A549 (cell line): ENCODE measurements at regions not wholly inside any gene's neighbourhood (a gene's known extent, or its start where the extent isn't known, plus 50 kb on each side); places are given as distances from the start of the nearest gene placed in this dataset.

Experiments
- ATAC-seq, 2 experiments: fragments of 200-7000 bp in 1 of 2; fragments of >200 bp in 1 of 2; cut with Nextera tagmentation in 1 of 2; cut with Tn5 transposase in 1 of 2; 3 replicates each; pipeline versions ENCODE4 v1.8.0 to v1.9.1; 2018 to 2020; ENCODE audit warnings: mild to moderate bottlenecking in 1 of 2, moderate library complexity in 1 of 2
- CTCF ChIA-PET: fragments of 300-600 bp; sonication (Branson Sonifier 250); formaldehyde crosslinking; extraction: SDS; loops from one replicate; lab custom pipeline; 2021; ENCODE audit warnings: antibody characterized with exemption, inconsistent platforms; lab: Yijun Ruan, JAX
- POLR2A ChIA-PET: fragments of 350-600 bp; formaldehyde crosslinking; extraction: SDS; loops from one replicate; lab custom pipeline; 2021; ENCODE audit warnings: antibody characterized with exemption, inconsistent platforms; lab: Yijun Ruan, JAX
- DNase-seq, 2 experiments: peaks; one replicate each; pipeline versions ENCODE4 v3.0.0 to v3.0.0-alpha.2; 2011 to 2016; ENCODE audit warnings: low read depth in 1 of 2, low spot score in 1 of 2
- FAIRE-seq: peaks from 2 replicates; lab custom pipeline; 2011; peaks lifted over from hg19 to GRCh38; lab: Jason Lieb, UNC
- H3K27ac ChIP-seq, 2 experiments: fragments of >200 bp; sonication (Bioruptor Twin); formaldehyde crosslinking; 3 replicates each; pipeline ENCODE4 v1.5.1; 2016 to 2017
- H3K4me1 ChIP-seq: fragments of >200 bp; sonication (Bioruptor Twin); formaldehyde crosslinking; 3 replicates; pipeline ENCODE4 v1.6.1; 2016
- H3K4me2 ChIP-seq: fragments of >200 bp; sonication (Bioruptor Twin); formaldehyde crosslinking; 3 replicates; pipeline ENCODE4 v1.6.1; 2016
- H3K4me3 ChIP-seq: fragments of >200 bp; sonication (Bioruptor Twin); formaldehyde crosslinking; 3 replicates; pipeline ENCODE4 v1.5.1; 2016
- H3K9me3 ChIP-seq: fragments of >200 bp; sonication (Bioruptor Twin); formaldehyde crosslinking; 3 replicates; pipeline ENCODE4 v1.6.1; 2016
- ATOH8 ChIP-seq: fragments of 250-450 bp; sonication (Bioruptor Pico); IDR thresholded peaks from 2 replicates; pipeline ENCODE4 v1.5.0; 2020; ENCODE audit warnings: low read depth, mild to moderate bottlenecking, moderate library complexity
- CBX2 ChIP-seq: fragments of 200-600 bp; sonication (generic); IDR thresholded peaks from 2 replicates; pipeline ENCODE4 v1.6.1; 2016; ENCODE audit warnings: low read depth, mild to moderate bottlenecking, borderline replicate concordance
- EHF ChIP-seq: fragments of 250-450 bp; sonication (Bioruptor Pico); IDR thresholded peaks from 2 replicates; pipeline ENCODE4 v1.5.0; 2020; ENCODE audit warnings: mild to moderate bottlenecking
- ESRRA ChIP-seq: fragments of 150-350 bp; IDR thresholded peaks from 2 replicates; pipeline ENCODE4 v1.6.1; 2014; ENCODE audit warnings: mild to moderate bottlenecking, low read length, borderline replicate concordance
- FOSL2 ChIP-seq, 2 experiments: fragments of 450-650 bp in 1 of 2; fragments of >200 bp in 1 of 2; sonication (Bioruptor Twin) in 1 of 2; formaldehyde crosslinking; IDR thresholded peaks; 2 replicates each; pipeline versions ENCODE4 v1.5.0 to v1.6.1; 2016 to 2020; ENCODE audit warnings: mild to moderate bottlenecking in 1 of 2, moderate library complexity in 1 of 2
- HEYL ChIP-seq: fragments of 250-450 bp; sonication (Bioruptor Pico); IDR thresholded peaks from 2 replicates; pipeline ENCODE4 v1.8.0; 2021; ENCODE audit warnings: mild to moderate bottlenecking, moderate library complexity
- JUNB ChIP-seq: fragments of >200 bp; sonication (Bioruptor Twin); formaldehyde crosslinking; IDR thresholded peaks from 2 replicates; pipeline ENCODE4 v1.6.1; 2016
- POLR2AphosphoS2 ChIP-seq: conservative IDR thresholded peaks from 2 replicates; pipeline ENCODE4 v1.6.1; 2012; ENCODE audit warnings: low read length, improper control_type of control experiment, inconsistent platforms
- RAD21 ChIP-seq, 2 experiments: fragments of >200 bp in 1 of 2; sonication (Bioruptor Twin) in 1 of 2; formaldehyde crosslinking in 1 of 2; IDR thresholded peaks in 1 of 2; conservative IDR thresholded peaks in 1 of 2; 2 replicates in 1 of 2; 3 replicates in 1 of 2; pipeline ENCODE4 v1.6.1; 2012 to 2018; ENCODE audit warnings: inconsistent platforms in 1 of 2
- RARB ChIP-seq: fragments of 250-450 bp; sonication (Bioruptor Pico); IDR thresholded peaks from 2 replicates; pipeline ENCODE4 v1.8.0; 2021; ENCODE audit warnings: mild to moderate bottlenecking, moderate library complexity
- RNF2 ChIP-seq: fragments of 200-600 bp; sonication (generic); IDR thresholded peaks from 2 replicates; pipeline ENCODE4 v1.6.1; 2016; ENCODE audit warnings: low read depth, mild to moderate bottlenecking, antibody characterized with exemption, moderate library complexity, borderline replicate concordance
- SMC3 ChIP-seq: fragments of >200 bp; sonication (Bioruptor Twin); formaldehyde crosslinking; IDR thresholded peaks from 3 replicates; pipeline ENCODE4 v1.6.1; 2018; ENCODE audit warnings: inconsistent platforms
- USF2 ChIP-seq: fragments of 450-650 bp; IDR thresholded peaks from 2 replicates; pipeline ENCODE4 v1.6.1; 2014; ENCODE audit warnings: antibody characterized with exemption
- ZFP36 ChIP-seq: fragments of 450-650 bp; IDR thresholded peaks from 2 replicates; pipeline ENCODE4 v1.6.1; 2014; ENCODE audit warnings: borderline replicate concordance; ENCODE audit not compliant: partially characterized antibody
- ZSCAN20 ChIP-seq: fragments of 250-450 bp; sonication (Bioruptor Pico); IDR thresholded peaks from 2 replicates; pipeline ENCODE4 v1.8.0; 2022; ENCODE audit warnings: mild to moderate bottlenecking, moderate library complexity
- WGBS: methylation state at CpG from one replicate; pipeline ENCODE4 v1.1.6; 2017; ENCODE audit errors: missing lambda C conversion rate; 5-methylcytosine and 5-hydroxymethylcytosine counted together
- TF ChIP-seq, protein P1 (sequence below): IDR thresholded peaks from 2 replicates; pipeline ENCODE4 v1.6.1; 2012; ENCODE audit warnings: low read depth, borderline replicate concordance
- TF ChIP-seq, protein P2 (sequence below): IDR thresholded peaks from 2 replicates; pipeline ENCODE4 v1.6.1; 2012

- peak overlapping the region; percentile 20; the same call in 2 of the 3 replicates for H3K4me2 ChIP-seq
- no peaks in the 10 kb centered on the region for H3K9me3 ChIP-seq
- ATAC-seq (peak in 1 of 2 experiments; percentile 83; a peak in 3 of 6 replicates), FAIRE-seq (no peak), DNase-seq (peak; percentile 42 to 60)
- no peaks in the 10 kb centered on the region for H3K4me1 ChIP-seq
- ChIA-PET POLR2A (no interaction called here), CTCF (interaction anchor here (0.6 to 1.1 kb wide), 2 partner anchors 289 to 603 kb away, joined by 4 read pairs; no protein-coding TSS in a partner anchor)
- 0 out of 3 replicates have a peak overlapping the region, but pooled peaks have one; percentile 21 for H3K4me3 ChIP-seq
- no peak for TF ChIP-seq ZFP36
- peak; percentile 95 for TF ChIP-seq USF2
- TF ChIP-seq, protein P1, sequence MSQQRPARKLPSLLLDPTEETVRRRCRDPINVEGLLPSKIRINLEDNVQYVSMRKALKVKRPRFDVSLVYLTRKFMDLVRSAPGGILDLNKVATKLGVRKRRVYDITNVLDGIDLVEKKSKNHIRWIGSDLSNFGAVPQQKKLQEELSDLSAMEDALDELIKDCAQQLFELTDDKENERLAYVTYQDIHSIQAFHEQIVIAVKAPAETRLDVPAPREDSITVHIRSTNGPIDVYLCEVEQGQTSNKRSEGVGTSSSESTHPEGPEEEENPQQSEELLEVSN, result no peak
- TF ChIP-seq RAD21 (conservative IDR thresholded peaks at IDR 0.05 in 1 of 2, IDR thresholded peaks at IDR 0.05 in 1 of 2), result no peak
- TF ChIP-seq CBX2, result no peak
- no peak for TF ChIP-seq ZSCAN20 (CRISPR knock-in tag)
- no peak for TF ChIP-seq HEYL
- H3K27ac ChIP-seq, result no peak overlapping the region
- 34% methylated on average over 10 of the region's 10 CpGs for WGBS
Observed at GRCh38 chr10:78134773-78135306, 101.2 kb downstream of the RPS24 start.

DNA sequence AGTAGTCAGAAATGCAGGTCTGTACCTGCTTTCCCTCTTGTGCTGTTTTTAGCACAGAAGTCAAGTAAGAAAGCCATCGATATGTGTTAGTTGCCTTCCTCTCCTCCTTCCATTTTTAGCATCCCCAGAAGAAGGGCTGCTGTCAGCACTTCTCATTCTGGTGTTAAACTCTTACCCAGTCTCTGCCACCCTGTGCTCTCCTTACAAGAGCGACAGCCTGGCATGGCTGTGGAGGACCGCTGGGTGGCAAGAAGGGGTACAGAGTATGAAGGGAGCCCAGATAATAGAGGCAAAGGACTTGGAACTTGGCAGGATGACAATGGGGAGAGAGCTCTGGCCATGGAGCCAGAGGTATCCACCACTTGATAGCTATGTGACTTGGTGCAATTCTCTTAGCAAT, 103.5 kb downstream of the RPS24 start:
- Histone ChIP-seq H3K9me3 (no peaks in the 10 kb centered on the region), H3K4me1 (no peaks in the 10 kb centered on the region), H3K4me2 (no peak overlapping the region), H3K27ac (no peak overlapping the region), H3K4me3 (no peak overlapping the region)
- DNase-seq (no peak), FAIRE-seq (no peak), ATAC-seq (peak in 1 of 2 experiments; percentile 39; a peak in 2 of 6 replicates)
- WGBS, result 14% methylated on average over 3 of the region's 3 CpGs
- no peak for TF ChIP-seq POLR2AphosphoS2
- TF ChIP-seq RNF2, result no peak
- ChIA-PET CTCF (interaction anchor here (1.3 kb wide), 1 partner anchor 90 kb away, joined by 3 read pairs; no protein-coding TSS in a partner anchor), POLR2A (no interaction called here)

DNA sequence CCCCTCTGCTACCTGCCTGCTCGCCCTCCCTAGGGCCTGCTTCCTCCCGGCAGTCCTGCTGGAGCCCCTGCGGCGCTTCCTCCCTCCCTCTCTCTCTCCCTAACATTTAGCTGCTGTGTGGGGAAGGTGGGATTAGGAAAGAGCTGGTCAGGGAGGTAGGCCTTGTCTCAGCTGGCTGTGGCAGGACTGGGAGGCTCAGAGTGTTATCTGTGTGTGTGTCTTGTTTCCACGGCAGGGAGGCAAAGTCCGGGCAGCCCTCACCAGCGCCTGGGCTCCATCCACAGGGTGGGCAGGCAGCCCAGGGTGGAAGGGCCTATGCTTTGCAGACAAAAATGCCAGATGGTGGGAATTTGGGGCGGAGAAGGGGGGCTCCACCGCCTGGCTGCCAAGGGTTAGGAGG, 105.7 kb downstream of the RPS24 start:
- Histone ChIP-seq H3K4me2 (no peak overlapping the region), H3K4me1 (no peaks in the 10 kb centered on the region), H3K27ac (no peak overlapping the region), H3K4me3 (no peak overlapping the region), H3K9me3 (no peaks in the 10 kb centered on the region)
- FAIRE-seq (no peak), ATAC-seq (no peak), DNase-seq (no peak)
- CTCF ChIA-PET, result no interaction called here
- POLR2A ChIA-PET, result no interaction called here
- 39% methylated on average over 9 of the region's 9 CpGs for WGBS
- no peak for TF ChIP-seq ESRRA
- TF ChIP-seq SMC3, result no peak
- TF ChIP-seq ZFP36, result no peak
- no peak for TF ChIP-seq JUNB

DNA sequence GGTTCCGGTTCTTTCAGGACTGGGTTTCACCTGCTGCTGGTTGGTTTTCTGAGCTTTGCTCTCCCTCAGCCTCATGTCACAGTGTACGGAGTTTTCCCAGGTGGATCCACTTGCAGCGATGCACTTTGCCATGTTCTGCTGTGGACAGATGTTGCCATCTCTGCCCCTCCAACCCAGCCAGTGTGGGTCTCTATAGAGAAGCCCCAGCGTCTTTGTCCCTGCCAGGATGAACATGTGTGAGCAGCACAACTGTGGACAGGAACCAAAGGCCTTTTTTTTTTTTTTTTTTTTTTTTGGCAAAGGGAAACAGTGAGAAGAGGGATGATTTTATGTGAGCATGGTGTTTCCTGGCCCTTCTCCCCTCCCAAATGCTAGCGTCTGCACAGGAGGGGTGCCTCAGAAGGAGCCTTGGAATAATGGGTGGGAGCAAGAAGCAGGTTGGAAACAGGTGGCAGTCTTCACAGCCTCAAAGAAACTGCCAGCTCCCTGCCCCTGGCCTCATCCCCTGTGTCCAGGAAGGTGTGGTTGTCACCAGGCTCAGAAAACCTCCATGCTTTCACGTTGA, 106.5 kb downstream of the RPS24 start:
- no peaks in the 10 kb centered on the region for H3K9me3 ChIP-seq
- ATAC-seq, result no peak
- H3K4me3 ChIP-seq, result no peak overlapping the region
- ChIA-PET CTCF (interaction anchor here (2.1 kb wide), 1 partner anchor 10 kb away, joined by 6 read pairs; no protein-coding TSS in a partner anchor), POLR2A (no interaction called here)
- TF ChIP-seq RARB, result no peak
- TF ChIP-seq, protein P2, sequence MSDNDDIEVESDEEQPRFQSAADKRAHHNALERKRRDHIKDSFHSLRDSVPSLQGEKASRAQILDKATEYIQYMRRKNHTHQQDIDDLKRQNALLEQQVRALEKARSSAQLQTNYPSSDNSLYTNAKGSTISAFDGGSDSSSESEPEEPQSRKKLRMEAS, result no peak
- TF ChIP-seq FOSL2 (IDR thresholded peaks at IDR 0.05), result no peak
- TF ChIP-seq FOSL2 (CRISPR knock-in tag; IDR thresholded peaks at IDR 0.05), result no peak
- TF ChIP-seq ATOH8 (CRISPR knock-in tag), result no peak
- no peak for TF ChIP-seq EHF (CRISPR knock-in tag)
- no peak for FAIRE-seq
- no peak for DNase-seq
- H3K27ac ChIP-seq, result no peak overlapping the region
- H3K4me2 ChIP-seq, result no peak overlapping the region
- WGBS, result 43% methylated on average over 6 of the region's 6 CpGs
- no peaks in the 10 kb centered on the region for H3K4me1 ChIP-seq
